K562 (cell line): ENCODE measurements at regions not wholly inside any gene's neighbourhood (a gene's known extent, or its start where the extent isn't known, plus 50 kb on each side); places are given as distances from the start of the nearest gene placed in this dataset.

Source experiments
- ATAC-seq: fragments of 200-7000 bp; cut with Tn5 transposase; 3 replicates; pipeline ENCODE4 v1.9.1; 2020; ENCODE audit warnings: moderate library complexity
- BruUV-seq: library from RNA; stranded (reverse); fragments of 400-500 nt; replicated peaks from 2 replicates; lab custom pipeline; 2021; lab: Mats Ljungman, UMichigan
- CTCF ChIA-PET: fragments of 300-600 bp; formaldehyde crosslinking; extraction: SDS; loops from one replicate; lab custom pipeline; 2021; ENCODE audit warnings: low intra/inter-chr PET ratio; lab: Yijun Ruan, JAX
- POLR2A ChIA-PET: fragments of 300-600, 350-650 bp; sonication (Branson Sonifier 250); formaldehyde crosslinking; extraction: SDS; loops from one replicate; lab custom pipeline; 2021; ENCODE audit warnings: antibody characterized with exemption, inconsistent platforms; lab: Yijun Ruan, JAX
- DNase-seq, 4 experiments: peaks; one replicate each; pipeline versions ENCODE4 v3.0.0 to v3.0.0-alpha.2; 2011 to 2018; ENCODE audit warnings: low spot score in 3 of 4, mixed read lengths in 3 of 4; ENCODE audit errors: extremely low read depth in 1 of 4
- FAIRE-seq: peaks from 2 replicates; lab custom pipeline; 2011; peaks lifted over from hg19 to GRCh38; lab: Jason Lieb, UNC
- H2AFZ ChIP-seq: 2 replicates; pipeline ENCODE4 v1.6.0; 2011; ENCODE audit warnings: low read depth, low read length, control low read depth, inconsistent platforms
- H3K27ac ChIP-seq: fragments of 200-600 bp; 3 replicates; pipeline ENCODE4 v1.8.0; 2011; ENCODE audit warnings: low read depth, mild to moderate bottlenecking, control low read depth, inconsistent platforms, low read length, moderate library complexity, mixed read lengths; ENCODE audit errors: extremely low read depth
- H3K27me3 ChIP-seq, 2 experiments: fragments of 300-600 bp in 1 of 2; 2 replicates in 1 of 2; 3 replicates in 1 of 2; pipeline versions ENCODE4 v1.6.0 to v1.8.0; 2011; ENCODE audit warnings: inconsistent platforms in 2 of 2, low read length in 2 of 2, mild to moderate bottlenecking in 1 of 2, mixed read lengths in 1 of 2, moderate library complexity in 1 of 2; ENCODE audit not compliant: control insufficient read depth in 2 of 2, insufficient read depth in 2 of 2
- H3K36me3 ChIP-seq: fragments of 300-600 bp; 3 replicates; pipeline ENCODE4 v1.8.0; 2011; ENCODE audit warnings: mild to moderate bottlenecking, low read length, inconsistent platforms; ENCODE audit not compliant: control insufficient read depth, insufficient read depth
- H3K4me1 ChIP-seq, 2 experiments: fragments of 200-600 bp in 1 of 2; replicated peaks in 1 of 2; 2 replicates in 1 of 2; 3 replicates in 1 of 2; pipeline versions ENCODE4 v1.5.1 to v1.8.0; 2011; ENCODE audit warnings: inconsistent platforms in 2 of 2, low read length in 2 of 2, mild to moderate bottlenecking in 1 of 2, mixed read lengths in 1 of 2, moderate library complexity in 1 of 2; ENCODE audit not compliant: control insufficient read depth in 2 of 2, insufficient read depth in 2 of 2
- H3K4me2 ChIP-seq: 2 replicates; pipeline ENCODE4 v1.6.1; 2011; ENCODE audit warnings: low read length, control low read depth, inconsistent platforms, mixed read lengths; ENCODE audit not compliant: insufficient read depth
- H3K4me3 ChIP-seq: fragments of 200-600 bp; sonication (generic), shearing (Covaris generic); 2 replicates; pipeline ENCODE4 v1.5.1; 2016; ENCODE audit warnings: control low read depth, inconsistent platforms
- H3K79me2 ChIP-seq: fragments of 200-600 bp; 3 replicates; pipeline ENCODE4 v1.8.0; 2011; ENCODE audit warnings: low read length, inconsistent platforms; ENCODE audit not compliant: control insufficient read depth, insufficient read depth
- H3K9ac ChIP-seq, 2 experiments: 2 replicates each; pipeline versions ENCODE4 v1.6.0 to v1.6.1; 2011; ENCODE audit warnings: low read depth in 2 of 2, low read length in 2 of 2, control low read depth in 1 of 2, inconsistent platforms in 1 of 2, mild to moderate bottlenecking in 1 of 2, mixed read lengths in 1 of 2; ENCODE audit not compliant: insufficient read depth in 1 of 2
- H3K9me1 ChIP-seq: one replicate; pipeline ENCODE4 v1.6.0; 2011; ENCODE audit warnings: inconsistent platforms, mild to moderate bottlenecking, low read length, moderate library complexity; ENCODE audit not compliant: control insufficient read depth, insufficient read depth
- H3K9me3 ChIP-seq: replicated peaks from 2 replicates; pipeline ENCODE4 v1.5.1; 2011; ENCODE audit warnings: low read depth, low read length, inconsistent platforms; ENCODE audit not compliant: control insufficient read depth, insufficient read depth
- H4K20me1 ChIP-seq: replicated peaks from 2 replicates; pipeline ENCODE4 v1.6.1; 2011; ENCODE audit warnings: low read length, inconsistent platforms, mixed read lengths; ENCODE audit not compliant: control insufficient read depth, insufficient read depth
- CBFA2T3 ChIP-seq: fragments of 450-650 bp; IDR thresholded peaks from 2 replicates; pipeline ENCODE4 v1.6.1; 2017
- E2F4 ChIP-seq: sonication (generic); formaldehyde crosslinking; IDR thresholded peaks from 2 replicates; pipeline ENCODE4 v1.8.0; 2022; ENCODE audit warnings: mild to moderate bottlenecking, low read depth, missing genetic modification reagents
- ELF2 ChIP-seq: fragments of 250-450 bp; sonication (Bioruptor Pico); IDR thresholded peaks from 2 replicates; pipeline ENCODE4 v1.5.0; 2021; ENCODE audit warnings: mild to moderate bottlenecking
- ELF4 ChIP-seq: fragments of 450-650 bp; formaldehyde crosslinking; IDR thresholded peaks from 2 replicates; pipeline ENCODE4 v1.4.0; 2022; ENCODE audit warnings: missing genetic modification characterization
- ESRRB ChIP-seq: fragments of 250-450 bp; sonication (Bioruptor Pico); IDR thresholded peaks from 2 replicates; pipeline ENCODE4 v1.5.0; 2020; ENCODE audit warnings: mild to moderate bottlenecking, moderate library complexity, borderline replicate concordance
- HDGF ChIP-seq: fragments of 450-650 bp; IDR thresholded peaks from 2 replicates; pipeline ENCODE4 v1.6.1; 2016
- HOXB6 ChIP-seq: fragments of 250-450 bp; sonication (Bioruptor Pico); IDR thresholded peaks from 2 replicates; pipeline ENCODE4 v1.5.1; 2022; ENCODE audit warnings: mild to moderate bottlenecking, borderline replicate concordance
- IRF2 ChIP-seq: sonication (generic); formaldehyde crosslinking; IDR thresholded peaks from 2 replicates; pipeline ENCODE4 v1.8.1; 2022; ENCODE audit warnings: mild to moderate bottlenecking, missing genetic modification reagents
- NR1H2 ChIP-seq: sonication (generic); formaldehyde crosslinking; IDR thresholded peaks from 2 replicates; pipeline ENCODE4 v1.4.0; 2020; ENCODE audit warnings: mild to moderate bottlenecking, missing genetic modification reagents
- NR2C1 ChIP-seq, 2 experiments: fragments of 450-650 bp; IDR thresholded peaks; 2 replicates each; pipeline ENCODE4 v1.6.1; 2017; ENCODE audit warnings: mild to moderate bottlenecking in 2 of 2, antibody characterized with exemption in 1 of 2, inconsistent platforms in 1 of 2, missing compliant biosample characterization in 1 of 2, missing genetic modification characterization in 1 of 2
- POLR3A ChIP-seq: IDR thresholded peaks from 2 replicates; pipeline ENCODE4 v1.6.1; 2011; ENCODE audit warnings: borderline replicate concordance, mild to moderate bottlenecking, moderate library complexity; ENCODE audit not compliant: insufficient read length, insufficient read depth; ENCODE audit errors: extremely low read depth
- PYGO2 ChIP-seq: fragments of 450-650 bp; IDR thresholded peaks from 2 replicates; pipeline ENCODE4 v1.6.1; 2016; ENCODE audit warnings: mild to moderate bottlenecking, missing genetic modification characterization, moderate library complexity, missing compliant biosample characterization
- TARDBP ChIP-seq: fragments of 450-650 bp; IDR thresholded peaks from 2 replicates; pipeline ENCODE4 v1.6.1; 2016
- TSC22D4 ChIP-seq: fragments of 450-650 bp; IDR thresholded peaks from 2 replicates; pipeline ENCODE4 v1.6.1; 2016; ENCODE audit warnings: missing genetic modification characterization, missing biosample characterization, control low read depth
- WGBS: fragments of 100-300 bp; shearing (Covaris generic); methylation state at CpG from one replicate; pipeline ENCODE4 v1.1.6; 2016; ENCODE audit warnings: low coverage, mixed read lengths; ENCODE audit not compliant: insufficient coverage; ENCODE audit errors: missing lambda C conversion rate; 5-methylcytosine and 5-hydroxymethylcytosine counted together
- in situ Hi-C: fragments of 300-500 bp; cut with MboI; formaldehyde crosslinking; loops from 4 replicates; pipeline ENCODE4 v1.15.0; 2018; ENCODE audit warnings: inconsistent platforms, mixed read lengths
- intact Hi-C: fragments of 100-400 bp; cut with micrococcal nuclease; formaldehyde crosslinking; loops from 2 replicates; pipeline ENCODE4 v1.14.2; 2022
- TF ChIP-seq, protein P1 (sequence below): sonication (generic); formaldehyde crosslinking; IDR thresholded peaks from 2 replicates; pipeline ENCODE4 v1.8.1; 2022; ENCODE audit warnings: missing genetic modification reagents
- TF ChIP-seq, protein P2 (sequence below): fragments of 250-450 bp; sonication (Bioruptor Pico); IDR thresholded peaks from 2 replicates; pipeline ENCODE4 v1.8.0; 2021; ENCODE audit warnings: moderate library complexity, mild to moderate bottlenecking, inconsistent platforms
- TF ChIP-seq, protein P3 (sequence below): fragments of 250-450 bp; sonication (Bioruptor Pico); IDR thresholded peaks from 2 replicates; pipeline ENCODE4 v1.5.0; 2020; ENCODE audit warnings: mild to moderate bottlenecking

DNA sequence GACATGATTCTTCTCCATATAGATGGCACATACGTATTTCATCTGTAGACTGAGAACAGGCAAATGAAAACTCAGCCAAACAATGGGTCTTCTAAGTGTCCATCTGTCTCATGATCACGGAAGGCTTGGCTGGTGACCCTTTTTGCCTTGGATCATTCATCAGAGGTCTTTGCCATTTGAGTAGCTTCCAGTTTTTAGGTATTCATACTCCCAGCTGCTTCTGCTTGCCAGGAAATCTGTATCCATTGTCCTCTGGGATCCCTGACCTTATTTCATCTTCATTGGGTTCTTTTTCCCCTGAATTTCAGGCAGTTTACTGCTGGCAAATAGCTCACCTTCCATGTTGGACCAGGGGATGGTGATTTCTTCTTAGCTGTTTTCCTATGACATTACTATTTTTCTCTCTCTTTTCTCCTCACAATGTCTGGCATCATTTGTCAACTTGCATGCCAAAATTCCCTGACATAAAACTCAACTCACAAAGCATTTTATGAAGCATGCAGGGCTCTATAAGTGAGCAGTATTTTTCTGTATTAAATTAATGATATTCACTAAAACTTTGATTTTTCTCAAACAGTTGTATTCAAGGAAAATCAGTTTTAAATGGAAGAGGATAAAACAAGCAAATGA, 241.2 kb downstream of the DNAJB9 start (continued):
- TF ChIP-seq, protein P1, sequence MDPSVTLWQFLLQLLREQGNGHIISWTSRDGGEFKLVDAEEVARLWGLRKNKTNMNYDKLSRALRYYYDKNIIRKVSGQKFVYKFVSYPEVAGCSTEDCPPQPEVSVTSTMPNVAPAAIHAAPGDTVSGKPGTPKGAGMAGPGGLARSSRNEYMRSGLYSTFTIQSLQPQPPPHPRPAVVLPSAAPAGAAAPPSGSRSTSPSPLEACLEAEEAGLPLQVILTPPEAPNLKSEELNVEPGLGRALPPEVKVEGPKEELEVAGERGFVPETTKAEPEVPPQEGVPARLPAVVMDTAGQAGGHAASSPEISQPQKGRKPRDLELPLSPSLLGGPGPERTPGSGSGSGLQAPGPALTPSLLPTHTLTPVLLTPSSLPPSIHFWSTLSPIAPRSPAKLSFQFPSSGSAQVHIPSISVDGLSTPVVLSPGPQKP (CRISPR knock-in tag): no peak
- TF ChIP-seq HDGF: no peak
- no peak for TF ChIP-seq ESRRB (CRISPR knock-in tag)
- no peak for TF ChIP-seq NR2C1 (IDR thresholded peaks at IDR 0.05)
- no peak for TF ChIP-seq NR2C1 (tag; IDR thresholded peaks at IDR 0.05)
- no peak for TF ChIP-seq HOXB6 (CRISPR knock-in tag)

DNA sequence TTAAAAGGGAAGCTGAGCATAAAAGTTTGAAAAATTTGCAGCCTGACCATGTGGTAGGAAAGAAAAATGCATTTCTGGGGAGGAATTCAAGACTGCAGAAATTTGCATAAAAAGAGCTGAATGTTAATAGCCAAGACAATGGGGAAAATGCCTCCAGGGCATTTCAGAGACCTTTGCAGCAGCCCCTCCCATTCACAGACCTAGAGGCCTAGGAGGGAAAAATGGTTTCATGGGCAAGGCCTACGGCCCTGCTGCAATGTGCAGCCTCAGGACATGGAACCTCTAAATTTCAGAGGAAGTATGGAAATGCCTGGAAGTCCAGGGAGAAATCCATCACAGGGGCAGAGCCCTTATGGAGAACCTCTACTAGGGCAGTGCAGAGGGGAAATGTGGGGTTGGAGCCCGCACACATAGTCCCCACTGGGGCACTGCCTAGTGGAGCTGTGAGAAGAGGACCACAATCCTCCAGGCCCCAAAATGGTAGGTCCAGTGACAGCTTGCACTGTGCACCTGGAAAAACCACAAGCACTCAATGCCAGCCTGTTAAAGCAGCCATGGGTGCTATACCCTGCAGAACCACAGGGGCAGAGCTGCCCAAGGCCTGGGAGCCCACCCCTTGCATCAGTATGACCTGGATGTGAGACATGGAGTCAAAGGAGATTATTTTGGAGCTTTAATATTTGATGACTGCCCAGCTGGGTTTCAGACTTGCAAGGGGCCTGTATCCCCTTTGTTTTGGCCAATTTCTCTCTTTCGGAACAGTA, 243.8 kb downstream of the DNAJB9 start:
- H3K27me3 ChIP-seq: no peaks in the 10 kb centered on the region
- H3K4me2 ChIP-seq: no peak overlapping the region
- FAIRE-seq (no peak), ATAC-seq (no peak), DNase-seq (no peak)
- no peaks in the 10 kb centered on the region for H3K4me1 ChIP-seq
- no peaks in the 10 kb centered on the region for H3K9me1 ChIP-seq
- in situ Hi-C loops: no loop called here
- H4K20me1 ChIP-seq: no peaks in the 10 kb centered on the region
- POLR2A ChIA-PET: no interaction called here
- no peaks in the 10 kb centered on the region for H3K9me3 ChIP-seq
- H2AFZ ChIP-seq: no peak overlapping the region
- H3K36me3 ChIP-seq: no peaks in the 10 kb centered on the region
- no peaks in the 10 kb centered on the region for H3K79me2 ChIP-seq
- CTCF ChIA-PET: no interaction called here
- H3K27ac ChIP-seq: no peak overlapping the region
- BruUV-seq: no TSS peak
- no peak overlapping the region for H3K9ac ChIP-seq
- intact Hi-C loops: no loop called here
- WGBS: 0% methylated on average over 3 of the region's 3 CpGs
- no peak overlapping the region for H3K4me3 ChIP-seq
- TF ChIP-seq NR1H2: no peak
- TF ChIP-seq, protein P2, sequence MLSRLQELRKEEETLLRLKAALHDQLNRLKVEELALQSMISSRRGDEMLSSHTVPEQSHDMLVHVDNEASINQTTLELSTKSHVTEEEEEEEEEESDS (CRISPR knock-in tag): no peak
- TF ChIP-seq TARDBP: no peak
- no peak for TF ChIP-seq E2F4 (CRISPR knock-in tag)
- TF ChIP-seq, protein P3, sequence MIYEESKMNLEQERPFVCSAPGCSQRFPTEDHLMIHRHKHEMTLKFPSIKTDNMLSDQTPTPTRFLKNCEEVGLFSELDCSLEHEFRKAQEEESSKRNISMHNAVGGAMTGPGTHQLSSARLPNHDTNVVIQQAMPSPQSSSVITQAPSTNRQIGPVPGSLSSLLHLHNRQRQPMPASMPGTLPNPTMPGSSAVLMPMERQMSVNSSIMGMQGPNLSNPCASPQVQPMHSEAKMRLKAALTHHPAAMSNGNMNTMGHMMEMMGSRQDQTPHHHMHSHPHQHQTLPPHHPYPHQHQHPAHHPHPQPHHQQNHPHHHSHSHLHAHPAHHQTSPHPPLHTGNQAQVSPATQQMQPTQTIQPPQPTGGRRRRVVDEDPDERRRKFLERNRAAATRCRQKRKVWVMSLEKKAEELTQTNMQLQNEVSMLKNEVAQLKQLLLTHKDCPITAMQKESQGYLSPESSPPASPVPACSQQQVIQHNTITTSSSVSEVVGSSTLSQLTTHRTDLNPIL: no peak
- no peak for TF ChIP-seq TSC22D4 (tag)
- no peak for TF ChIP-seq POLR3A
- TF ChIP-seq ELF4 (CRISPR knock-in tag): no peak
- TF ChIP-seq PYGO2 (tag): no peak
- TF ChIP-seq CBFA2T3: no peak
- no peak for TF ChIP-seq ELF2 (CRISPR knock-in tag)
- no peak for TF ChIP-seq IRF2 (CRISPR knock-in tag)
